Uterus (tissue), 3 donors: ENCODE measurements at regions not wholly inside any gene's neighbourhood (a gene's known extent, or its start where the extent isn't known, plus 50 kb on each side); places are given as distances from the start of the nearest gene placed in this dataset.
A peak's percentile ranks its signal among the peaks of the same experiment; 100 is the strongest.

ENCODE experiments used
- DNase-seq, 2 donors: peaks; one replicate each; pipeline ENCODE4 v3.0.0-alpha.2; 2019 to 2020
- H3K27ac ChIP-seq, 2 donors: fragments of 200-600 bp; sonication (generic); 1 replicate in 1 of 2; 2 replicates in 1 of 2; pipeline ENCODE4 v1.5.1; 2016 to 2018
- H3K27me3 ChIP-seq, 2 donors: fragments of 200-600 bp; sonication (generic); one replicate each; pipeline ENCODE4 v1.5.1; 2018 to 2019; ENCODE audit warnings: control low read depth in 1 of 2
- H3K36me3 ChIP-seq, 2 donors: fragments of 200-600 bp; sonication (generic); one replicate each; pipeline ENCODE4 v1.5.1; 2019; ENCODE audit warnings: control low read depth in 1 of 2
- H3K4me1 ChIP-seq, 2 donors: fragments of 200-600 bp; sonication (generic); one replicate each; pipeline ENCODE4 v1.5.1; 2018 to 2019; ENCODE audit warnings: control low read depth in 1 of 2
- H3K4me3 ChIP-seq, 2 donors: fragments of 200-600 bp; sonication (generic); 1 replicate in 1 of 2; 2 replicates in 1 of 2; pipeline ENCODE4 v1.5.1; 2018 to 2019; ENCODE audit warnings: mild to moderate bottlenecking in 1 of 2
- H3K9me3 ChIP-seq, 2 donors: fragments of 200-600 bp; sonication (generic); one replicate each; pipeline ENCODE4 v1.5.1; 2019; ENCODE audit warnings: control low read depth in 1 of 2
- POLR2A ChIP-seq, 2 donors: fragments of 450-650 bp; IDR thresholded peaks; one replicate each; pipeline ENCODE4 v1.6.1; 2016; ENCODE audit warnings: antibody characterized with exemption in 2 of 2, mild to moderate bottlenecking in 1 of 2, moderate library complexity in 1 of 2
- intact Hi-C: fragments of 100-400 bp; cut with DNase I; formaldehyde crosslinking; loops from one replicate; pipeline ENCODE4 v1.15.1; 2023; ENCODE audit warnings: low total_unique reads
- TF ChIP-seq, protein P1 (sequence below), 4 experiments: fragments of 200-600 bp in 2 of 4; fragments of 450-650 bp in 2 of 4; sonication (generic) in 2 of 4; IDR thresholded peaks; one replicate each; pipeline ENCODE4 v1.5.1; 2016 to 2019; ENCODE audit warnings: antibody characterized with exemption in 4 of 4, mild to moderate bottlenecking in 2 of 4, moderate library complexity in 1 of 4
- donor health status: DM: yes; HTN: yes; CAD: no.

DNA sequence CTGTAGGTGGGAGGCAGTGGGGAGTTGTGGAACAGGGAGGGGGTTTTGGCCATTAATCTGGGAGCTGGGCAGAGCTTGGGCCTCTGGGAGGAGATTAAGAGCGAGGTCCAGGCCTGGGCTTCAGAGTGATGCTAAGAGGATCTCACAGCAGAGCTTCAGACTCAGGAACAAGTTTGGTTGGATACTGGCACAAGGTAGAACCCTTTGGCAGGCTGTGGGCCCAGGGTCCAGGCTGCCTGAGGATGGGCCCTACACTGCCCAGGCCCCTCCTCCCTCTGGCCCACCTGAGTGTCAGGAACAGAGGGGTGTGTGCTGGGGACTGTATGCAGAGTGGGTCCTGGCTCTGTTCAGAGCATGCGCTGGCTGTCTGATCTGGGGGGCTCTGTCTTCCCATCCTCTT, 334.9 kb downstream of the CYP26B1 start:
- Histone ChIP-seq H3K9me3 (no peaks in the 10 kb centered on the region), H3K36me3 (no peaks in the 10 kb centered on the region), H3K27ac (no peak overlapping the region), H3K4me3 (no peak overlapping the region), H3K27me3 (no peaks in the 10 kb centered on the region), H3K4me1 (no peaks in the 10 kb centered on the region)
- DNase-seq = no peak
- intact Hi-C loops = no loop called here
- TF ChIP-seq, protein P1, sequence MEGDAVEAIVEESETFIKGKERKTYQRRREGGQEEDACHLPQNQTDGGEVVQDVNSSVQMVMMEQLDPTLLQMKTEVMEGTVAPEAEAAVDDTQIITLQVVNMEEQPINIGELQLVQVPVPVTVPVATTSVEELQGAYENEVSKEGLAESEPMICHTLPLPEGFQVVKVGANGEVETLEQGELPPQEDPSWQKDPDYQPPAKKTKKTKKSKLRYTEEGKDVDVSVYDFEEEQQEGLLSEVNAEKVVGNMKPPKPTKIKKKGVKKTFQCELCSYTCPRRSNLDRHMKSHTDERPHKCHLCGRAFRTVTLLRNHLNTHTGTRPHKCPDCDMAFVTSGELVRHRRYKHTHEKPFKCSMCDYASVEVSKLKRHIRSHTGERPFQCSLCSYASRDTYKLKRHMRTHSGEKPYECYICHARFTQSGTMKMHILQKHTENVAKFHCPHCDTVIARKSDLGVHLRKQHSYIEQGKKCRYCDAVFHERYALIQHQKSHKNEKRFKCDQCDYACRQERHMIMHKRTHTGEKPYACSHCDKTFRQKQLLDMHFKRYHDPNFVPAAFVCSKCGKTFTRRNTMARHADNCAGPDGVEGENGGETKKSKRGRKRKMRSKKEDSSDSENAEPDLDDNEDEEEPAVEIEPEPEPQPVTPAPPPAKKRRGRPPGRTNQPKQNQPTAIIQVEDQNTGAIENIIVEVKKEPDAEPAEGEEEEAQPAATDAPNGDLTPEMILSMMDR (IDR thresholded peaks at IDR 0.05) = no peak
- TF ChIP-seq POLR2A (IDR thresholded peaks at IDR 0.05) = no peak

DNA sequence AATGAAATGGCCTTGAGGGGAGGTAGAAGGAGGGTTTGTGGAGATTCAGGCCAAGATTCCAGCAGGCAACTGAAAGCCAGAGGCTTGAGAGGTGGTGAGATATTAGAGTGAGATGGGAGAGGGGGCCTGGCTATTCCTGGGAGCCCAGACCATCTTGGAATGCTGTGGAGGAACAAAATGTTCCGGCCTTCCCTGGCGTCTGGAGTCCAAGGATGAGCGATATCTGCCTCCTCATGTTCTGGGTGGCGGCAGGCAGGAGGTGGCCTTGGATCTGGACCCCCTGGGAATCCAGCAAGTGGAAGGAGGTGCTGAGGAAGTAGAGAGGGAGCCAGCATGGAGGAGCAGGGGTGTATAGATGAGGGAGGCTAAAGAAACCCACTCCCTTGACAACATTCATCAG, 335.9 kb downstream of the CYP26B1 start:
- Histone ChIP-seq H3K27me3 (no peaks in the 10 kb centered on the region), H3K9me3 (no peaks in the 10 kb centered on the region), H3K4me1 (no peaks in the 10 kb centered on the region), H3K27ac (no peak overlapping the region), H3K4me3 (no peak overlapping the region), H3K36me3 (no peaks in the 10 kb centered on the region)
- DNase-seq = no peak
- TF ChIP-seq, protein P1 (IDR thresholded peaks at IDR 0.05) = no peak
- no peak for TF ChIP-seq POLR2A (IDR thresholded peaks at IDR 0.05)
- intact Hi-C loops = no loop called here

DNA sequence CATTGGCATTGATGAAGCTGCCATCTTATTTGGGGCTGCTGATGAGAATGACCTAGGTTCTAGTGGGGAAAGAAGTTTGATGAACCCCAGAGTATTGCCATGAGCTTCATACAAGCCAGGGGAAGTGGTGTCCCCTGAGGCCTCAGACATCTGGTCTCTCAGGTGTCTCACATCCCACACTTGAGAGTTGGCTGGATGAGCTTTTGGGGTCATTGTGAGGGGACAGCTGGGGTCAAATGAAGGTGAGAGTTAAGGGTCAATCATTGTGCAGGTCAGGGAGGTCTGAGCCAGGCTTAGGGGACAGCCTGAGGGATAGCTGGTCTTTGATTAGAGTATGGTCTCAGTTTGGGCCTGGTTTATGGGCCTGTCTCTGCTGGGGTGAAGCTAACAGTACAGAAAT, 336.5 kb downstream of the CYP26B1 start:
- no peak for DNase-seq
- Histone ChIP-seq H3K36me3 (no peaks in the 10 kb centered on the region), H3K27me3 (no peaks in the 10 kb centered on the region), H3K9me3 (no peaks in the 10 kb centered on the region), H3K27ac (no peak overlapping the region), H3K4me3 (no peak overlapping the region), H3K4me1 (no peaks in the 10 kb centered on the region)
- intact Hi-C loops = no loop called here
- TF ChIP-seq, protein P1 (IDR thresholded peaks at IDR 0.05) = no peak
- no peak for TF ChIP-seq POLR2A (IDR thresholded peaks at IDR 0.05)

DNA sequence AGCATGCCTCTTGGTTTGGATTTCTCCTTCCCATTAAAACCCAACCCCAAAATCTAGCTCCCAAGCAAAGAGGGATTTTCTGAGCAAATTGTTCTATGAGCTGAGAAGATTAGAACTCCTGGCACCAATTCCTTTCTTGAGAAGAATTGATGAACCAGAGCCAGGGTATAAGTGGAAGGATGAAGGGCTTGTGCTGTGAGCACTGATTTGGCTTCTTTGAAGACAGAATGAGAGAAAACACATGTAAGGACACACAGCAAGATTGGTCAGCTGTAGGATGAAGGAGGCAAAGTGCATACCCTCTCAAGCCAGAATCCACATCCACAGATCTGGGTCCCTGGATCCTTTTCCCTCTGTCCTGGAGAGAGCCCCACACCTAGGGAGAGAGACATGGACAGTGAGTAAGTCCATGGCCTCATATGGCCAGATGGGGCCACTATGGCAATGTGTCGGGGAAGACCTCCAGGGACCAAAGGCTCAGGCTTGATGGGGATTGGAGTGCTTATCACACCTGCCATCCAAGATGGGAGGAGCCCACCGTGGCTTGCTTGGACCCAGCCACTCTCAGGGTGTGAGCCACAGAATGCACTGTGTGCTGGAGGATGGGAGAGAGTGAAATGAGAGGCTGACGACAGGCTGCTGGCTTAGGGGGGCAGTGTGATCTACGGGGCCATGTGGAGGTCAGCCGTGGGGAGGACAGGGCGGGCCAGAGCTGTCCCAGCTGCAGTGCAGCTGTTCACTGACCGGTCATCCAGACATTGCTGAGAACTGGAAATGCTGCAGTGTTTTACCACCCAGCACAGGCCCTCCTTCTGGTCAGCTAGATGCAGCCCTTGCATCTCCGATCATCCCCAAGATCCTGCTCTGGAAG, 339.8 kb downstream of the CYP26B1 start:
- Histone ChIP-seq H3K36me3 (no peaks in the 10 kb centered on the region), H3K4me3 (no peak overlapping the region), H3K27ac (no peak overlapping the region), H3K9me3 (no peaks in the 10 kb centered on the region), H3K4me1 (no peaks in the 10 kb centered on the region), H3K27me3 (no peaks in the 10 kb centered on the region)
- no peak for TF ChIP-seq POLR2A (IDR thresholded peaks at IDR 0.05)
- TF ChIP-seq, protein P1 (IDR thresholded peaks at IDR 0.05) = no peak
- intact Hi-C loops = no loop called here
- DNase-seq = peak in 1 of 2 donors; percentile 66

DNA sequence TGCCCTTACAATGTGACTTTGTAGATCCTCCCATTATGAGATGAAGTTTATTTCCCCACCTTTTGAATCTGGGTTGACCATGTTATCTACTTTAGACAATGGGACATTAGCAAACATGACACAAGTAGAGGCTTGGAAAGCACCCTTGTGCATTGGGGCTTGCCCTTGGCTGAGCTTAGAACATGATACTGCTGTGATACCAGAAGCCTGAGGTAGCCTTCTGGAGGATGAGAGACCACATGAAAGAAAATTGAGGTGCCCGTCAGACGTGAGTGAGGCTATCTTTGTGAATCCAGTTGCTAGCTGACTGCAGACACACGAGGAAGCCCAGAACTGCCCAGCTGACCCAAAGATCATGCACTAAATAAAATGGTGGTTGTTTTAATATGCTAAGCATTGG, 341.2 kb downstream of the CYP26B1 start:
- no peak for TF ChIP-seq POLR2A (IDR thresholded peaks at IDR 0.05)
- TF ChIP-seq, protein P1 (IDR thresholded peaks at IDR 0.05) = no peak
- Histone ChIP-seq H3K27ac (no peak overlapping the region), H3K36me3 (no peaks in the 10 kb centered on the region), H3K4me1 (no peaks in the 10 kb centered on the region), H3K27me3 (no peaks in the 10 kb centered on the region), H3K4me3 (no peak overlapping the region), H3K9me3 (no peaks in the 10 kb centered on the region)
- intact Hi-C loops = no loop called here
- DNase-seq = no peak
